GM18870 (cell line): ENCODE measurements at regions not wholly inside any gene's neighbourhood (a gene's known extent, or its start where the extent isn't known, plus 50 kb on each side); places are given as distances from the start of the nearest gene placed in this dataset.
"Not testable (repeated sequence)": the region's sequence is repeated elsewhere in the genome, so short reads cannot be mapped to it uniquely, and the experiment has no call there.

Experiments used
- ATAC-seq: cut with Tn5 transposase; IDR thresholded peaks from one replicate; pipeline ENCODE4 v1.9.1; 2021; ENCODE audit warnings: moderate library complexity; ENCODE audit not compliant: unreplicated experiment

DNA sequence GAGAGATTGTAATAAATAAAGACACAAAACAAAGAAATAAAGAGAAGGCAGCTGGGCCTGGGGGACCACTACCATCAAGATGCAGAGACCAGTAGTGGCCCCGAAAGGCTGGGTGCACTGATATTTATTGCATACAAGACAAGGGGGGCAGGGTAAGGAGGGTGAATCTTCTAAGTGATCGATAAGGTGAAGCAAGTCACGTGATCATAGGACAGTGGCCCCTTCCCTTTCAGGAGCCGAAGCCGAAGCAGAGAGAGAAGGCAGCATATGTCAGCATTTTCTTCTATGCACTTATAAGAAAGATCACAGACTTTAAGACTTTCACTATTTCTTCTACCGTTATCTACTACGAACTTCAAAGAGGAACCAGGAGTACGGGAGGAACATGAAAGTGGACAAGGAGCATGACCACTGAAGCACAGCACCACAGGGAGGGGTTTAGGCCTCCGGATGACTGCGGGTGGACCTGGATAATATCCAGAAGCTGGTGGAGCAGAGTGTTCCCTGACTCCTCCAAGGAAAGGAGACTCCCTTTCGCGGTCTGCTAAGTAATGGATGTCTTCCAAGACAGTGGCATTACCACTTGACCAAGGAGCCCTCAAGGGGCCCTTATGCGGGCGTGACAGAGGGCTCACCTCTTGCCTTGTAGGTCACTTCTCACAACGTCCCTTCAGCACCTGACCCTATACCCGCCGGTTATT, 126.4 kb downstream of the RBM46 start:
- not testable (repeated sequence) for ATAC-seq

DNA sequence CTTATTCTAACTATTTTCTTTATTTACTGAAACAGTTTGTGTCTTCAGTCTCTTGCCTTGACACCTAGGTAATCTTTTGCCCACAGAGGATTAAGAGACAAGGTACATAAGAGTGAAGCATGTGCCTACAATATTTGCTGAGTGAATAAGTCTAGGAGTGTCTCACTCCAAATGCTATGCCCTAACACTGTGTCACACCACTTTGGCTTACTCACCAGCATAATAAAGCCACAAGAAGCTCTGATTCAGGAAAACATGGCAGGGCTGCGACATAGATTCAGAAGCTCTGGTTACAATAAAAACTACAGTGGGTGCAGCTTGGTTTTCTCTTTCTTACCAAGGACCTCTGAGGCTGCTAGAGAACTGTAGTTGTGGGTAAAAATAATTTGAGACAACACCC, 127.1 kb downstream of the RBM46 start:
- no peak for ATAC-seq

DNA sequence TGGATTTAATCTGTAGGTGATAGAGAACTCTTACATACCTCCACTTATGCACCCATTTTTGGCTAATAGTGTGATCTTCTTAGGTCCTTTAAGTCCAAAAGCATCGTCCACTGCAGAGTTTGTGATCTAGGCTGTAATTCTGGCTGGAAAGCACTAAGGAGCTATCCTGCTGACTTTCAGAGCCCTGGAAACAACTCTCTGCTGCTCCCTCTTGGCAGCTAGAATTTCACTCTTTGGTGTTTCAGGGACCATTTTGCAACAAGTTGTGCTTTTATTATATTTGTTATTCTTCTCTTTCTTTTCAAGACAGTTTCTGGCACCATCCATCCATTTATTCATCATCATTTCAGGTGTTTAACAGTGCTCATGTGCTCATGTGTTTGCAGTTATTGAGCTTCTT, 130.0 kb downstream of the RBM46 start:
- no peak for ATAC-seq

DNA sequence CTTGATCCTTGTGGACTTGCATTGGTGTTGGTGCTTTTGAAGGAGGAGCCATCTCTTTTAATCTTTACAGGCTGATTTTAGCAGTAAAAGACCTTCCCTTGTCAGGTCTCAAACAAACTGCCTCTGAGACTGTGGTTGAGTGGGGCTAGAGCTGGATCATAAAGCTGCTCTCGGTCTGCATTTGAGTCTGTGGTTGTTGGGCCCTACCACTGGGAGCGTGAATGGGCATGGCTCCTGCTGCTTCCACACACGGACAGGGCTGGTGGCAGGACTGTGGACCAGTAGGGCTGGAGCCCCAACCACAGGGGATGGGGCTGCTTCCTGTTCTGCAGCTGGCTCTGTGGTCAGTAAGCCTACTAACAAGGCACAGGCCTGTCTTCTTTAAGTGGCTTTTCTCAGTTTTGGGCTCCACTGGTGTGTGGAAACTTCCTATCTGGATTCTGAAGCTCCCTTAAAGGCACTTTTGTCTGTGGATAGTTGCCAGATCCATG, 130.6 kb downstream of the RBM46 start:
- ATAC-seq, result no peak

DNA sequence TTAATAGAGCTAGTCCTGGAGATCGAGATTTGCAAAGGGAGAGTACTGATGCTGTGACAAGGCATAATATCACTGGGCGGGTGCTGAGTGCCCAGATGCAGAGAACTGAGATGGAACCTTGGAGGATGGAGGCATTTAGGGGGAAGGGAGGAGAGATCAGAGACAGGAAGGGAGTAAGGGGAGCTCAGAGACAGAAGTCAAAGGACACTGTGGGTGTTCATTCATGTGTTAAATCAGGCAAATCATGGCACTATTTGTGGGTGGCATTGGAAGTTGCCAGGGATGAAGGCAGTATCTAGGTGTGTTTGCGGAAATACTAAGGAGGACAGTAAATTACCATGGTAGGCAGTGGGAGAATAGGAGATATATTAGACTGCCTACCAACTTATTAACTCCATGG, 135.0 kb downstream of the RBM46 start:
- ATAC-seq, result no peak

DNA sequence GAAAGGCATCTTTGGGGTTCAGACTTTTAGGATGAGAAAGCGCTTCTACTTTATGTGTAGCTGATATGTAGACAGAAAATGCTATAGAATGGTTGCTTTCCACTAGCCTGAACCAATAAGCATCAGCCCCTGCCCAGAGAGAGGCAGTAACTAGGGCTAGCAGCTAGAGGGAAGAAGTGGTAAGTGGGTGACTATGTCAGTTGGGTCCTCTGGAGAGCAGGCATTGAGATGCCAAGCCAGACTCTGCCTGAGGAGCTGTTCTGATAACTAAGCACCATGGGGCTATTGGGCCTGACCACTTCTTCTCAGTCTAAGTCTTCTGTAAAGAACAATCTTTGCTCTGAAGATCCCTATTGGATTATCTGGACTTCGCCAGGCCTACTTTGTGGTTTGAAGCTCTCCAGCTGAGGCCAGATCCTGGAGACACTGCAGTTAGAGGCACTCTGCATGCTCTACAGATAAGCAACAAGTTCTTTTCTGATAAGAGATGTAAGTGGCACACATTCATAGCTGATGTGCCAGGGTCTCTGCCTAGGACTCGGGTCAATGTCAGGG, 146.1 kb downstream of the RBM46 start:
- no peak for ATAC-seq

DNA sequence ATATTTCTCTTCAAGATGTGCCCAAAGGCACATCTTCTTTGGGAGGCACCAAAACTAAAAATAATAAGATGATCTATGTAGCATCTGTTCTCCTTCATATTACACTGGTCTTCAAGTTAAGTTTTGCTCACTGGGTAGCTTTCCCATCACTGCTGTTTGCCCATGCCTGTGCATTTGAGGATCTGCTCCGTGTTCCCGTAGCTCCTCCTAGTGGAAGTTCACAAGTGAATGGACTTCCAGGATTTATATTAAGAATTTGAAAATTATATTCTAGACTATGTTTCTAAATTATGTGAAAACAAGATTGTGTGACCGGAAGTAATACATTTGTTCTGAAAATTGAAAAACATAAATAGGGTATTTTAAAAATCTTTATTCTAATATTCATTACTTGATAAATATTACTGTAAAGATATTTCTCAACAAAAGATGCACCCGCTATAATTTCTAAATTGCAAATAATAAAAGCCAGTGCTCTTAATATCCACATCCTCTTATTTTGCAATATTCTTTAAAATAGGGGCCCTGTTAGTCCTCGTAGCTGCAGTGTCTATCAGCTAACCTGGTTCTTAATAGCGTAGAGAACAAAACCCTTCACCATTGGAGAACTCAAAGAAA, 147.7 kb downstream of the RBM46 start:
- no peak for ATAC-seq

DNA sequence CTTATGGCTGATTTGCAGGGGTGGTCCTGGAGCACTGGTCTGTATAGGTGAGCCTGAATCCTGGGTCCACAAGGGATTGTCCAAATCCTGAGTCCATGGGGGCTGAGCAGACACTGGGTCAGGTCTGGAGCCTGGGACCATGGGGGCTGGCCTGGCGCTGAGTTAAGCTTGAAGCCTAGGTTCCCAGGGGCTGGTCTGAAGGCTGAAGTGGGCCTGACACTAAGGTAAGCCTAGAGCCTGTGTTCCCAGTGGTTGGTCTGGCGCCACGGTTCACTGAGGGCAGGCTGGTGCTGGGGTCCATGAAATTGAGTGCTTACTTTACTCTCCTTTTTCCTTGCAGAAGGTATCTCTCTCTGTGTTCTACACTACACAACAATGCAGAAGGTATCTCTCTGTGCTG, 155.8 kb downstream of the RBM46 start:
- no peak for ATAC-seq

DNA sequence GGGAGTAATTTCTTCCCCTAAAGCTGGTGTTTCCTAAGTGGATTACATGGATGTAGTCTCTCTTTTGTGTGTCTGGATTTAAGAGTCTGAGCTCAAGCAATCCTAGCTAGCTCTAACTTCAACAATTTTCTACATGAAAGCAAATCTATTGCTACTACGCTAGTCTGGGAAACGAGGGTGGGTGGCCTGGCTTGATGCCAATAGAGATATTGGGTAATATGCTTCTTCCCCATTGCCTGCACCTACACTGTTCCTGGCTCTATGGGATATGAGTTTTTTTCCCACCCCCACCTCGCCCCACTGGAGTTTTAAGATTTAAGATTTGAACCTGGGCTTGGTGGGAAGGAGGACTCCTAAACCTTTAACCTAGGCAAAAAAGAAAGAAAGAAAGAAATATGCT, 158.8 kb downstream of the RBM46 start:
- no peak for ATAC-seq

DNA sequence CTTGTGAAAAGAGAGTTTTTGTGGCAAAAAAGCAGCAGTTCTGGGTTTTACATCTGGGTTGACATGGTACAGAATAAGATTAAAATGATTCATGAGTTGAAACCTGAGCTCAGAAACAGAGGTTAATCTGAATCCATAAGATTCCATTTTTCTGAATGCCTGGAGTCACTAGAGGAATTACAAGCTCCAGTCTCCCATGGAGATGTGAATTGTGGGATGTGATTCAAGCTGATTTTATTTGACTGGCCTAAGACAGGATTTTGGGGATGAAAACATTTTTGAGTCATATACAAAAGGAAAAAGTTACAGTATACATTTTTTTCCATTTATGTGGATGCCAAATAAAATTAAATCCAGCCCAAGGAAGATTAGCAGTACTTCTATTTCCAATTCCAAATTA, 161.1 kb downstream of the RBM46 start:
- no peak for ATAC-seq

DNA sequence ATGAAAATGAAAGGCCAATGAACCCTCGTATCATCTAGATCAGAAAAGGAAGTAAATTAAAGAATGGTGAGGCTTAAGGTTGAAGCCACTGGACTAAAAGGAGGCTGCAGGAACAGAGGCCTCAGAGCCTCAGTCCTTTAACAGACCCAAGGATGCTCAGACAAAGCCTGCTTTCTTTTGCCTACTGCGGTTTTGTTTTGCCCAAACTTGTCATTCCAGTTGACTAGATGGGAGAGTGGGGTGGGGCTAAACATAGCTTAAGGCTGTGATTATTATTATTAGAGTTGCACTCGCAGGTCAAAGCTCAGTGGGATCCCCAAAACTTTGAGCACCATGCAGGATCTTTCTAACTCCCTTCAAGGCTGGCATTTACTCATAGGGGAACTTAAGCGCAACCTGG, 163.9 kb downstream of the RBM46 start:
- ATAC-seq, result no peak

DNA sequence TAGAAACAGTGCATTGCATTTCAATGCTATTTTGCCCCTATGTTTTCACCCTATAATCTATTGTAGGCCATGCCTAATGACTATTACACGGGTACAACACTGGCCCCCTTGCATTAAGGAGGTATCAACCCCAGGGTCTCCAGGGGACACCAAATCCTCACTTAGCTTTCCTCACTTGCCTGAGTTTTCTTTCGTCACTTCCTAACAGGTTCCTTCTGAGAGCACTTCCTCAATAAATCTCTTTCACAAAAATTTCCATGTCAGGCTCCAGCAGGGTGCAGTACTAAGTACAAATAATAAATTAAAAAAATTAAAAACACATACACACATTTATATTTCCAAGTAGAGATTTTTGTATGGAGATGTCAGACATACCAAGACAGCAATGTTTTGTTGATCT, 165.0 kb downstream of the RBM46 start:
- ATAC-seq, result no peak

DNA sequence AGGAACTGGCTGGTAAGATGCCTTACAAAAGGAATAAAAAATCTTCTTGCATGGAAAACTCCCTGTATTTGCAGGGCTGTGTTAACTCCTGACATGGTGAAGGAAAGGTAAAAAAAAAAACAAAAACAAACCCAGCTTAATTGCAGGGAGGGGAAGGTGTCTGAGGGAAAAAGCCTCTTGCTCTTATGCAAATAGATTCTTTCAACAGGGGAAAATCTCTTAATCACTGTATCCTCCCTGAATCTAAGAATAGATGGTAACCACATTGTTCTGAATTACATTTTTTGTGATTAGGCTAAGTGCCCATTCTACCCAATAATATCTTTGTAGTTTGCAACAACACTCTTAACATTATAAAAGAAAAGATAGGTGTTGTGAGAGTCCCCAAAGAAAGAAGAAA, 172.6 kb downstream of the RBM46 start:
- ATAC-seq, result no peak

DNA sequence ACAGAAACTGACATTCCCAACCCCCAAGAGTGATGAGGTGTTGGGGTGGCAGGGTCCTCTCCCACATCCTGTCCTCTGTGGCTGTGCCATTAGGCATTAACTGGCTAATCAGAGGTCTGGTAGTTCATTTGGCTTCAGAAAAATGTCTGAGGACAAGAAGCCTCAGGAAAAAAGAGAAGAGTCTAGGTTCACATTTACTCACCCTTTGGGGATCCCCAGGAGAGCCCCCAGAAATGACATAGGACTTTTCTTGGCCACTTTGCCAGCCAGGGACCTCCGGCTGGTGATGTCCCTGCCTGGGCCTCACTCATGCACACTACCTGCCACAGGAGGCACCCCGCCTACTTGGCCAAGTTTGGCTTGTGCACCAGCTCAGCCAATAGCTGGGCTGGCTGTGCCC, 173.0 kb downstream of the RBM46 start:
- no peak for ATAC-seq

DNA sequence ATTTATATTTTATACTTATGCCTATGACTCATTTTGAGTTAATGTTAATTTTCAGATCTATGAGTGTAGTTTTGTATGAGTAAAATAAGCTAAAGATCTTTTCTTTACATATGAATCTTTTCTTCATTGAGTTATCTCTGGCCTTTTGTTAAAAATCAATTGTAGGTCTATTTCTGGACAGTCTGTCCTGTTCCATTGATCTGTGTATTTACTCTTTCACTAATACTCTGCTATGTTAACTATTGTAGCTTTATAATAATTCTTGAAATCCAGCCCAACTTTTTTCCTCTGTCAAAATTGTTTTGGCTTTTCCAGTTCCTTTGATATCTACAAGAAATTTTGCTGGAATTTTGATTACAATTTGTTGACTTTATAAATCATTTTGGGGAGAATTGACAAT, 177.0 kb downstream of the RBM46 start:
- ATAC-seq, result no peak

DNA sequence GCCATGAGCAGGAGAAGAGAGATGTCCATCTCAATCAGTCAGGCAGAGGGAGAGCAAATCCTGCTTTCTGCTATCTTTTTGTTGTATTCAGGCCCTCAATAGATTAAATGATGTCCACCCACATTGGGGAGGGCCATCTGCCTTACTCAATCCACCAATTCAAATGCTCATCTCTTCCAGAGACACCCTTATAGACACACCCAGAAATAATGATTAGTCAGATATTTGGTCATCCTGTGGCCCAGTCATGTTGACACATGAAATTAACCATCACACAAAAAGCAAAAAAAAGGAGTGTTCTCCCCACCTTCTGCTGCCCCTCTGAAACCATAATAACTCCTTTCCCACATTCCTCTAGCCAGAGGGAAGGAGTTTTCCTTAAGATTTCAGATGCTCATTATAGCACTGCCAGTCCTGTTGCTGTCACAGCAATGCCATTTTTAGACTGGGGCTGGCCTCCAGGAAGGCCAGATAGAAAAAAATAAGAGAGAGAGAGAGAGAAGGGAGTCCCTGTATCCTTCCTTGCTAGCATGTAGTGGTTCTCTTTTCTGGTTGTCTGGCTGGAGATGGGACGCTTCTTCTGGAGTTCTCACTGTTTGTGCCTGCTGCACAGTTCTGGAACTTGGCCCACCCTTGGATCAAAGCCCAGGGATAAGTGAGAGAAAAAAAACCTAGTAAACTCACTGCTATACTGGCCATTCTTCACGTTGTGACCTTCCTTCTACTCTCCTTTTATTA, 177.7 kb downstream of the RBM46 start:
- no peak for ATAC-seq

DNA sequence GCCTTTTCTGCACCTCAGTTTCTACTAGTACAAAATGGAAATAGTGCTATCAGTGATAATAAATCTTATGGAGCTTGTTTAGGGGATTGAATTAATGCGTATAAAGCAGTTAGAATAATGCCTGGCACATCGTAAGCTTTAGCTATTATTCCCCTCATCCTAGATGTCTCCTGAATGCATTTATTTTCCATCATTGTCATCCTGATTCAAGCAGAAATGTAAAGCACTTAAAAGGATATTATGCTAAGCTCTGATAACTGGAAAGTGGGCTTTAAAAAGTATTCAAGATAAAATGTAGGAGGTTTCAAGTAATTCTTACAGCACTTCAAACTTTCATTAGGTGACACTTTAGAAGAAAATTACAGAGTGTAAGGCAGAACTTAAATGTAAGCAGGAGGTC, 178.7 kb downstream of the RBM46 start:
- no peak for ATAC-seq

DNA sequence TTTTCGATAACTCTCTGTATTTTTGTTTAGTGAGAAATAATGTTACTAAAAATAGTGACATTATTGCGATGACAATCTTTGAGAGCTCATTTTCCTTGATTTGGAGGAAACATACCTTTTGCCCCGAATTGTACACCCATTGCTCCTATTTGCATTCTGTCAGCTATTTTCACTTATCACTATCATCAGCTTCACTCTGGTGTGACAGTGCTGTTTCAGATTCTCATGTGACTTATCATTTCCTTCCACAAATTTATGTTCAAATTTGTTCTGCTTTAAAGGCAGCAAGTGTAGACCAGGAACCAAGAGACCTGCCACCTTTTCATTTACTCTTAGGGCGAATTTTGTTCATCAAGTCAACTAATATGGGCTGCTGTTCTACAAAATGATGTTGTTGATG, 179.4 kb downstream of the RBM46 start:
- no peak for ATAC-seq

DNA sequence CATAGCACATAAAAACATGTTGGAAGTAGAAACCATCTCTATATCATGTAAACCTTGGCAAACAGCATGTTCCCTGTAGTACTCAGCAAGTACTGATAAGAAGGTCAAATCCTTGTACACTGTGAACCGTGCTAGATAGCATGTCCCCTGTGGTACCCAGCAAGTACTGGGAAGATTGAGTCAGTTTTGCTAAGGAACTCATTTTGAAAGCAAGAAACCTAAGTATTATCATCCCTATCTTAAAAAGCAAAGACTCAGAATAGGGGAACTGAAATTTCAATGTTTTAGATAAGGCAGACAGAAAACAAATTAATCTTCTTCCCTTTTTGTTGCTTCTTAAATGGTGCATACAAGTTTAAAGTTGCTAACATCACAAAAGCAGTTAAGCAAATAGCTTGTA, 180.2 kb downstream of the RBM46 start:
- ATAC-seq, result peak; percentile 98

DNA sequence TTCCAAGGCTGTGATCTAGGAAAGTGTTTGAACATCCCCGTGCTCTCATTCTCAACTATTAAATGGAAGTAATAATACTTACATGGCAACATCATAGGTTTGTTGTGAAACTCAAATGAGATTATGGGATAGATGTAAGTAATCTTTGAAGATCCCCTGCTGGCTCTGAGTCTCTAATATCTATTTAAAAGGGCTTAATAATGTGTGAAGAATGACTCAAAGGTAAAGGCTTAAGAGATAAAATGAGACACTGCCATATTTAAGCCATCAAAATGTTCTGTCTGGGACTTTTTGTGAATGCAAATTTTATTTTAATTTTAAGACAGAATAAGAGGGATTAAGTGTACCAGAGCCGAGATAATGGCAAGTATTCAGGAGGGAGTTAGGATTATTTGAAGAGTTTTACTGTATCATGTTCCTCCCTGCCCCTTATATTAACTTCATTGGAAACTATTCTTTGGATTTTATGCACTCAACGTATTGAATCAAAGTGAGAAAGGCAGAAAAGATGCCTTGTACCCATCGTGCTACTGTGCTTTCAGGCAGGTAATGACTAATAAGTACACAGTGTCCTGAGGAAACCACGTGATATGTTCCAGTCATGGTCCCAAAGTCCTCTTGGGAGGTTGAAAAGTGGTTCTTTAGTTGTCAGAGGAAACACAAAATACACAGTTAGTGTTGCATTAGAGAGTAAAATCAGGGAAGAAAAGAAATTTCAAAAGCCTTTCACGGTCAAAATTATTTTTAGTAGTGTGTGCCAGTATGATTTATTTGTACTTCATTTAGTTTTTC, 192.4 kb downstream of the RBM46 start:
- ATAC-seq, result no peak

DNA sequence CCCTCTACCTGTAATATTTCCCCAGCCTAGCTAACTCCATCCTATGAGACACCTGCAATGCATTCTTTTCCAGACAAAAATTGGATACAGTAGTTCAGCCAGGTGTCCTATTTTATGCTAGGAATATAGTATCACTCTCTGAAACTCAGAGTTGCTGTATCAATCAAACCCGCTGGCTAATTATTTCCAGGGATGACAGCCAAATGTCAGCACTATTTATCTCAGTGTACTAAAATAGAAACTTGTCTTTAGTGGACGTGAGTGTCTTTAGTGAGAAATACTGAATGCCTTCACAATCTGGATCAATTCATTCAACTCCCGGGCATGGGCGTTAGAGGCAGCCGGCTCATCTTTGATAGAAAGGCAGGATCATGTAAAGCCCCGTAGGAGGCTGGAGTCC, 196.2 kb downstream of the RBM46 start:
- no peak for ATAC-seq
